Right kidney (tissue), 1 donor: ENCODE measurements at regions not wholly inside any gene's neighbourhood (a gene's known extent, or its start where the extent isn't known, plus 50 kb on each side); places are given as distances from the start of the nearest gene placed in this dataset.
A peak's percentile ranks its signal among the peaks of the same experiment; 100 is the strongest.
"Not testable (repeated sequence)": the region's sequence is repeated elsewhere in the genome, so short reads cannot be mapped to it uniquely, and the experiment has no call there.

Experiments used
- DNase-seq: peaks from one replicate; pipeline ENCODE4 v3.0.0-alpha.2; 2016

DNA sequence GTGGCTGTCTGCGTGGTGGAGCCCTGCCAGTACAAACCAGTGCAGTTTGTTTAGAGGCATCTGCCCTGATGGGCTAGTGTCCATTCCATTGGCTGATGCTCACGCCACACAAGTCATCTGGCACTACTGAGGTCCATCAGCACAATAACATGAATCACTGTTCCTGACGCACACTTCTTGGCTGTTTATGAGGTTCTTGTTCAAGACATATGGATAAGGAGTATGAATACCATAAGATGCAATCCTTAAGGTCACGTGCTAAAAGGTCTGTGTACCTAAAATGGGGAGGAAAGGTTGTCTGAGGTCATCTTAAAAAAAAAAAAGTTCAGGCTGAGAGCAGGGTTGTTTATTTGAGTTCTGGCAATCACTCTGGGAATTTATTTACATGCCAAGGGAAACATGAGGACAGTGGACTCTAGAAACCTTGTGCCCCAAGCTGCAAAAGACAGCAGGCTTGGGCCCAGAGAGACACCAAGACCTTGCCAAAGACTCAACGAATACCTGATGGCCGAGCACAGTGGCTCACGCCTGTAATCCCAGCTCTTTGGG is 54.1 kb upstream of the SHLD1 start:
- DNase-seq = no peak

DNA sequence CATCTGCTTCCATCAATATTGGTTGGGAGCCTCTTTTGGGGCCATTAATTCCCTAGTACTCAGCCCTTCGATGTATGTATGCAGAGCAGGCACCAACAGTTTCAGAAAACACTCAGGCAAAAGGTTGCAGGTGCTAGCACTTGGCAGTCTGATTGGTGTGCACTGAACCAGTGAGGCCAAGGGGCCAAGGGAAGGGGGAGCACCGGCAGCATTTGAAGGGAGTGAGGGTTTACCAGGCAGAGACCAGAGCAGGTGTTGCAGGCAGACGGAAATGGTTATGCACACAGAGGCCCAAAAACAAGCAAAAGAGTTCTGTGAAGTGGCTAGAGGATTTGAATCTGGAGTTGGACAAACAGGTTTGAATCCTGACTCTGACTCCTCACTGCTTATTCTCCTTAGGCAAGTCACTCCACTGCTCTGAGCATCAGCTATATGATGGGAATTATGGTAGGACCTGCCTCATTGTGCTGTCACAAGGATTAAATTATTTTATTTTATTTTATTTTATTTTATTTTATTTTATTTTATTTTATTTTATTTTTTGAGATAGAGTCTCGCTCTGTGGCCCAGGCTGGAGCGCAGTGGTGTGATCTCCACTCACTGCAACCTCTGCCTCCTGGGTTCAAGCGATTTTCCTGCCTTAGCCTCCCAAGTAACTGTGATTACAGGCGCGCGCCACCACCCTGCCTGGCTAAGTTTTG is 58.1 kb upstream of the SHLD1 start:
- peak; percentile 15 for DNase-seq

DNA sequence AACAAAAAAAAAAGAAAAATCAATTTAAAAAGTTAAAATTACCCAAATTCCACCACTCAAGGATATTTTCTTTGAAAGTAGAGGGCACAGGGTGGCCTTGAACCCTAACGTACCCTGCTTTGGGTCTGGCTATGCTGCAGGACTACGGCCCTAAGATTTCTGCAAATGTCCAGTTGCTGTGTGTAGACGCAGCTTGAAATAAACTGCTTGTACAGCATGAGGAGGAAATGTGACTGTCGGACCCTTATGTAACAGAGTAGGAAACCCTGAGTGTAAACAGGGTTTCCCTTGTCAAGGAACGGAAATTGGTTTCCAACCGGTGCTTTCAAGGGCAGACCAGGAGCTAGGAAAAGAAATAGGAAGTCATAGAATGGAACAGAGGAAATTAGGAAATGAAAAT is 60.7 kb upstream of the SHLD1 start:
- no peak for DNase-seq

DNA sequence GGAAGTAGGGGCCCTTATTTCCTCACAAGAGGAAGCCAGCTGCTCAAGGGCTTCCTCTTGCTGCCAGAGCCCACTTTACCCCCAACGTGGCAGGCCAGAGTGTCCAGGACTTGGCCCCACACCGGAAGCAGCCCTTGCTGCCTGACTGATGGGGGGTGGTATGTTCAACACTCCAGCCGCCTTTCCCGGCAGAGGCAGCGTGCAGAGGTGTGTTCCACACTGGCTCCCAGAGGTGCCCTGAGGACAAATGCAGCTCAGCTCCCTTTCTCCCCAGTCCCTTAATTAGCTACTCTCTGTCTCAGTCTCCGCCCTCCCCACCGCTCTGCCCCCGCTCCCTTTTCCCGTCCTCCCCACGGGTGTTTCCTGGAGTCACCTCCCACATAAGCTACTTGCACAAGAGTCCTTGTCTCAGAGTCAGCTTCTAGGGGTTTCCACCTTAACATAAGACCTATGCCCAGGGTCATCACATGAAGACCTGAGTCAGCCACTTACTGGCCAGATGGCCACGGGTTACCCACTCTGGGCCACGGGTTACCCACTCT is 61.7 kb upstream of the SHLD1 start:
- DNase-seq = no peak

DNA sequence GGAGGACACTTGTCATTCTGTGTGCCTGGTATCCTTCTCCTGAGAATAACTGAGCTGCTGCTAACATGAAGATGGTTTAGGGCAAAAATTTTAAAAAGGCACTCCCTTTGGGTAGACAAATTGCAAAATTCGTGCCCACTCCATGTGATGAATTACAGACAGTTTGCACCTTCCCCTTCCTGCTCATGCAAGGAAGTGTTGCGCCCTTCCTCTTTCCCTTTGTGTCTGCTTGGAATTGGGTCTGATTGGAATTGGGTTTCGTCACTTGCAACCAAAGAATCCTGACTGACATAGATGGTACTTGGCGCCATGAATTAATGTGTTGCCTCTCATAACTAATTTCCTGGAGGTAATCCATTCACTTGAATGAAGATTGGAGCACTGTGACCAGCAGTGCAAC is 62.3 kb upstream of the SHLD1 start:
- DNase-seq = no peak

DNA sequence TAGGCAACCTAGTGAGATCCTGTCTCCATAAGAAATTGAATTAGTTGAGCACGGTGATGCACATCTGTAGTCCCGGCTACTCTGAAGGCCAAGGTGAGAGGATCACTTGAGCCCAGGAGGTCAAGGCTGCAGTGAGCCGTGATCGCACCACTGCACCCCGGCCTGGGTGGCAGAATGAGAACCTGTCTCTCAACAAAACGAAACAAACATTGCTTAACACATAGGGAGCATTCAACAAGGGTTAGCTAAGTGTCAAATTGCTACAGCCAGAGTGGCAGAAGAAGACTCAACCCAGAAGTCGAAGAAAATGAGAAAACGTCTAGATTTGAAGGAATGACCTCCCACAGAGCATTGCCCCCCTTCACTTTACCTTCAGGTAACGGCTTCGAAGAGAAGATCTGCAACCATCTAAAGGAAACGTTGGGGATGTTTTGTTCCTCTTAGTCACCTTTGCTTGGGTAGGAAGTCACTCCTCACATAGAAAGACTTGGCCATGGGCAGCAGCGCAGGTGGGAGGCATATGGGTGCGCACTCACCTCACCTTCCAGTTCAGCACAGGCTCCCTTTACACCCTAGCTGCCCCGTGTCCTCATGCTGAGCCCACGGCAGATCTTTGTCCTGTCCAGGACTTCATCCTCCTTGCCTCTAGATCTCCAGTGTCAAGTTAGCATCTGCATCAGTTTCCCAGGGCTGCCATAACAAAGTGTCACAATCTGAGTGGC is 63.7 kb upstream of the SHLD1 start:
- DNase-seq = no peak

DNA sequence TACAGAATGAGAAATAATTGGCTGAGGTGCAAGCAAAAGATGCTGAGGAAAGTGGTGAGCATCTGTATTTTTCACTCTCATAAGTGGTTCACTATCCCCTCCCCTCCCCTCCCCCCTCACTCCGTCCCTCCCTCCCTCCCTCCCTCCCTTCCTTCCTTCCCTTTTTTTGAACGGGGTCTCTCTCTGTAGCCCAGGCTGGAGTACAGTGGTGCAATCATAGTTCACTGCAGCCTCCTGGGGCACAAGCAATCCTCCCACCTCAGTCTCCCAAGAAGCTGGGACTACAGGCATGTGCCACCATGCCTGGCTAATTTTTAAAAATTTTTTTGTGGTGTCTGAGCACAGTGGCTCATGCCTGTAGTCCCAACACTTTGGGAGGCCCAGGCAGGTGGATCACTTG is 67.6 kb upstream of the SHLD1 start:
- not testable (repeated sequence) for DNase-seq

DNA sequence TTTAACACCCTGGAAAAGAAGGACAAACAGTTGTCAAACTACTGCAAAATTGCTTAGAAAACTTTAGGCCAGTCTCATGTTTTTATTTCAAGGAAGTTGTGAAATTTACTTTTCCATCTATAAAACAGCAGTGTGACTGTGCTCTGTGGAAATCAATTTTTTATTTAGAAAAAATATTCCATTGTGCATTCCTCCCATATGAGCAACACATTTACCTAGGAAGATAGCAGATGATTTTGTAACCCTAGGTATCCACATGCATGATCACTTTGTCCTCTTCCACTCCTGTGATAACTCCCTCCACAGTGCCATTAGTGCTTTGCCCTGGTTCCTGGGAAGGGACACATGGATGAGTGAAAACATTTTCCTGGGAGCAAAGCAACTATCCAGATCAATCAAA is 69.4 kb upstream of the GPCPD1 start:
- DNase-seq = no peak

DNA sequence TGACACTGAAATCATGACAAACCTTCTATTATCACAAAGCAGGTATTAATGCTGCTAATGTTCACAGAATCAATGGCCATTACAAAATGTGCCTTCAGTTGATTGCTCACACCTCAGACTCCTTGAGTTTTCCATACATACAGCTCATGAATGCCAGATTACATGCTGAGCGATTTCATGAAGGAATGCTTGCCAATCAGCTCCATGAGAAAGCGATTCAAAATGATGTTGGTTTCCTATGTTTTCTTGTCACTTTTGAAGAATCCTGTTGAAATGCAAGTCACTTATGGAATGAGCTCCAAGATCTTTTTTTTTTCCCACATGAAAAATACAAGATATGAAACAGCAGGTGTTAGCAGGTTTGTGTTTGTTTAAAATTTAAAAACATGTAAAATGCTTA is 68.0 kb upstream of the GPCPD1 start:
- DNase-seq = no peak

DNA sequence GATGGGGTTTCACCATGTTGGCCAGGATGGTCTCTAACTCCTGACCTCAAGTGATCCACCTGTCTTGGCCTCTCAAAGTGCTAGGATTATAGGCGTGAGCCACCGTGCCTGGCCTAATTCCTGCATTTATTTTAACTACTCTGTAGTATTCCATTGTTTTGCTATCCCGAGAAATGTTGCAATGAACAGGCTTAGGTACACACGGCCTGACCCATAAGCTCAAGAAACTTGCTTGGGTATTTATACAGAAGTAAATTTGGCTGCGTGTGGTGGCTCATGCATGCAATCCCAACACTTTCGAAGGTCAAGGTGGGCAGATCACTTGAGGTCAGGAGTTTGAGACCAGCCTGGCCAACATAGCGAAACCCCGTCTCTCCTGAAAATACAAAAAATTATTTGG is 67.1 kb upstream of the GPCPD1 start:
- not testable (repeated sequence) for DNase-seq

DNA sequence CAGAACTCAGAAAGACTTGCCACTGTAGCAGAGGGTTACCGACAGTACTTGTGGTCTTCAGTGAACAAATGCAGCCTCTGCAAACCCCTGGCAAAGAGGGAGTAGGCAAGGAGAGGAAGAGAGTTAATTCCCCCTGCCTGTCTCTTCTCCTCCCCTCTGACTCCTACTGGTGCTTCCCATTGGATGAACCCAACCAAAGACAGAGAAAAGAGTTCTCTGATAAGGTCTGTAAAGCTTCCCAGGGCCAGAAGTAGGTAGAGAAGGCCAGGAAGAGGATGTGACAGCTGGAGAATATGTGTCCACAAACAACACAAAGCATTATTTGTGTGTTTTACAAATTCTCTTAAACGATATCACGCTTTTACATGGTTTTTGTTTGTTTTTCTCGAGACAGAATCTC is 66.6 kb upstream of the GPCPD1 start:
- no peak for DNase-seq

DNA sequence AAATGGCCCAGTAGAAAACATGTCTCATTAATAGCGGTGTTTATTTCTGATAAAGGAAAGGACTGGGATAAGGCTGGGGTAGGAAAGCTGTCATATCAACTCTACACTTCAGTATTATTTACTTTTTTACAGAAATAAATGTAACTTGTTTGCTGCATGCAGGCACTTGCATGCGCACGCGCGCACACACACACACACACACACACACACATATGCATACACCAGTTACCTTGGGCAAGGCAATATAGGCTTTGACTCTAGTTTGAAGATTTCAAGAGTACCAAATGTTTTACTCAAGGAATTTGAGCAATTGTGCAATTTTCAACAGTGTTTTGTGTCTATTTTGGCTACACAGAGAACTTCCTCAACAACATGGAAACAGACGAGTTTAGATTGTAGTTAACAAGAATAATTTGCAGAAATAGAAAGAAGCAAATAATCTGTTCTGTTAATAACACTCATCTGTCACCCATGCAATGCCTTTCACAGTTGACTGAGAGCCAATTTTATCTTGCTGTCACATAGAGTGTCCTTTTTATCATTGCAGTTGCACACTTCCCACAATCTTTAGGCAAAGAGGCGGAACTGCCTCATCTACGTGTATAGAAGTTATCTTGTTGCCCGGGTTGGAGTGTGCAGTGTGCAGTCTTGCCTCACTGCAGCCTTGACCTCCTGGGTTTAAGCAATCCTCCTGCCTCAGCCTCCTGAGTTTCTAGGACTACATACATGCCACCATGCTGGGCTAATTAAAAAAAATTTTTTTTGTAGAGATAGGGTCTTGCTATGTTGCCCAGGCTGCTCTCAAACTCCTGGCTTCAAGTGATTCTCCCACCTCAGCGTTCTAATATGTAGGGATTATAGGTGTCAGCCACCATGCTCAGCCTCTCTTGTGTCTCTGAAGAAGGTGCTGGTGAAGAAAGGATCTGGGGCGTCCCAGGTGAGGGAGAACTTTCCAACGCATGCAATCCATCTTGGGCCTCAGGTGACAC is 64.6 kb upstream of the GPCPD1 start:
- DNase-seq = no peak

DNA sequence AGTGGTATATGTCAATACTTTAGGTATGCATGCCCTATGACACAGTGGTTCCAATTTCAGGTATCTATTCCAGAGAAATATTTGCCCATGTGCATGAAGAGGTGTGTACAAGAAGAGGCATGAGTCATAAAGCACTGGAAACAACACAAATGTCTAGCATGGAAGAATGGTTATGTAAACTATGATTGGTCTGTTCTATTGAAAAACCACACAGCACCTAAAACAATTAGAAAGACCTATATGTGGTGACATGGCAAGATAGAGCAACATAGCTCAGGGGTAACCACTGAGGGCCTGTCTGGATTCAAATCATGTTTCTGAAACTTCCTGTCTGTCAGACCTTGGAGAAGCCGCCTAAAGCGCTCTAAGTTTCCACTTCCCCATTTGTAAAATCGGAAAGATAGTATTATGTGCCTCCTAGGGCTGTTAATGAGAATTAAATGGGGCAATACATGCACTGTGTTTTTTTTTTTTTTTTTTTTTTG is 63.4 kb upstream of the GPCPD1 start:
- no peak for DNase-seq

DNA sequence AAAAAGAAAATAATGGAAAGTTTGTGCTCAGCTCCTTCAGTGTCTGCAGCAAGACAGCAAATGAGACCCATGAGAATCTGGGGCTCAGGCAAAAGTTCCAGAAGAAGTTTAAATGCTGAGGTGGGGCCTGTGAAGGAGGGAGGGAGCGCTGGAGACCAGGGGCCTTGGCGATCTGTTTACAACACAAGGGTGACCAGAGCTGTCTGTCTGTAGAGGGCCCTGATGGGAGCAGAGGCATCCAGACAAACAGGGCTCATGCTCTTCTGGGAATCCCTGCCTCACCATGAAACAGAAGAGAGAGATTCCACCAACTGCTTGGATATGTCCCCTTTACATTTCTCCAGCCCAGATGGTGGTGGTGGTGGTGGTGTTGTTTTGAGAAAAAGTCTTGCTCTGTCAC is 60.1 kb upstream of the GPCPD1 start:
- DNase-seq = no peak

DNA sequence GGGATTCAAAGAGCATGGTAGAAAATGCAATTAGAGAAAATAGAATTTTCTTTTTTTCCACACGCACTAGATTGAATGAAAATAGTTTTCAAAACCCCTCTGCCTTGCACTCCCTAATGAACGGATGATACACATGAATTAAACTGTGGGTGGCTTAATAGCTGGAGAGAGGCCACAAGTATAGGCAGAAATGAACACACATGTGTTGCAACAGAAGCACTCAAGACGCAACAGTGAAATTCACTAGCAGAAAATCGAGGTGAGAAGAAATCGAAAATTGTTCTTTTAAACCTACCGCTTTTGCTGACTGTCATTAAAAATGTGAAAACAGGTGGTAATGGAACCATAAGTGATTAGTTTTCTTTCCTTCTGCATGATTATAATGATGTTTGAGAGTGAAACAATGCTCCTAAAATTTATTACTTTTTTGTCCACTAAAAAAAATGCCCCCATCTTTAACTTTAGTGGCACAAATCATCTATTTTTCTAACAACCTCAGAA is 59.3 kb upstream of the GPCPD1 start:
- no peak for DNase-seq

DNA sequence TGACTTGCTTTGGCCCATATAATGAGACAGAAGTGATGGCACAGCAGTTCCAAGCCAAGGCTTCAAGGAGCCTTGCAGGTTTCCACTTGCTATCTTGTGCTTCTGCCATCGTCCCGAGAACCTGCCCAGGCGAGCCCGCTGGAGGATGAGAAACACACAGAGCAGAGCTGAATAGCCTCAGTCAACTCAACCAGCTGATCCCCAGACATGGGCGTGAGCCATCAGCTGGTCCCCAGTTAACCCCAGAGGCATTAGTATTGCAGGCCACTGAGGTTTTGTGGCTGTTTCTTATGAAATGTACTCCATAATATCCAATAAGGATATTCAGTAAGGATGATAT is 57.7 kb upstream of the GPCPD1 start:
- DNase-seq = no peak

DNA sequence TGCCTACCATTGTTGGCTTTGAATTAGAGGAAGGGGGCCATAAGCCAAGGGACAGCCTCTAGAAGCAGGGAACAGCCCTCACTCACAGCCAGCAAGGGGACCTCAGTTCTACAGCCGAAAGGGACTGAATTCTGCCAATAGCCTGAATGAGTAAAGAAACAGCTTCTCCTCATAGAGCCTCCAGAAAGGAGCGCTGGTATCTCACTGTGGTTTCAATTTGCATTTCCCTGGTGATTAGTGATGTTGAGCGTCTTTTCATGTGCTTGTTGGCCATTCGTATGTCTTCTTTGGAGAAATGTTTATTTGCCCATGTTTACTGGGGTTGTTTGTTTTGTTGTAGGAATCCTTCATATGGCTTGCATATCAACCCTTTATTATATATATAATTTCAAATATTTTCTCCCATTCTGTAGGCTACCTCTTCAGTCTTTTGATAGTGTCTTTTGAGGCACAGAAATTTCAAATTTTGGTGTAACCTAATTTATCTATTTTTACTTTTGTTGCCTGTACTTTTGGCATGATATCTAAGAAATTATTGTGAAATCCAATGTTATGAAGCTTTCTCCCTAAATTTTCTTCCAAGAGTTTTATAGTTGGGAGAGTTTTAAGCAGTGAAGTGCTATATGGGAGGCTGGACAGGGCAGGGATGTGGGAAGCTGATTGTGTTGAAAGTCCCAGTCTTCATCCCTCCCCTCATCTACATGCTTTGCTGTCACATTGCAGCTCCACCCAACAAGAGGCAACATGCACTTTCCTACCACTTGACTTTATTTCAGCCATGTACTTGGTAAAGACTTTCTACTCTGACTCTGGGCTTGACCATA is 57.1 kb upstream of the GPCPD1 start:
- no peak for DNase-seq

DNA sequence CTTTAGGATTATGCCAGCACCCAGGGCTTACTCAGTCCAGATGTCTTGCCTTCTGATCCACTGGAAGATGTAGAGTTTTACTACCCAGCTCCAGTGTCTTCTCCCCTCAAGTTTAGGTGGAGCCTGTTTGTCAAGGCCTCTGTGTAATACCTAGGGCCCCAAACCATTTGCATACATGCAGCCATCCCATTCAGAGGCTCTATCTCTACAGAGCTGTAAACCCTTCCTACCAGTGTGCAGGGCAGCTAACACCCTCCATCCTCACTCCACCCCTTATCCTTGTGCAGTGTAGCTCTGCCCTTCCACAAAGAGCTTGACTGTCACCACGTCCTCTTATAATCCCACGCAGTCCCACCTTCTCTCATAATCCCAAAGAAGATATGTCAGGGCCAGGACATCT is 54.6 kb upstream of the GPCPD1 start:
- no peak for DNase-seq

DNA sequence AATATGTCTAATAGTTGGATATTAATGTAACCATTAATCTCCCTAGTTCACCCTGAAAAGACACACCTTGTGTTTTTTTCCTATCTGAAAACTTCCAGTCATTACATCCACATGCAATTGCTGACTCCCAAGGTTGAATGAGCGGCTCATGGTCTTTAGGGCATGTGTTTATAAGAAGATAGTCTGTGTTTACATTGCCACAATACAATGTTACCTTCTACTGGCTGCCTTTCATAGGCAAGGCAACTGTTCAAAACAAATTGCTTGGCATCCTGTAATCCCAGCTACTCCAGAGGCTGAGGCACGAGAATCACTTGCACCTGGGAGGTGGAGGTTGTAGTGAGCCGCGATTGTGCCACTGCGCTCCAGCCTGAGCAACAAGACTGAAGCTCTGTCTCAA is 52.6 kb upstream of the GPCPD1 start:
- no peak for DNase-seq

DNA sequence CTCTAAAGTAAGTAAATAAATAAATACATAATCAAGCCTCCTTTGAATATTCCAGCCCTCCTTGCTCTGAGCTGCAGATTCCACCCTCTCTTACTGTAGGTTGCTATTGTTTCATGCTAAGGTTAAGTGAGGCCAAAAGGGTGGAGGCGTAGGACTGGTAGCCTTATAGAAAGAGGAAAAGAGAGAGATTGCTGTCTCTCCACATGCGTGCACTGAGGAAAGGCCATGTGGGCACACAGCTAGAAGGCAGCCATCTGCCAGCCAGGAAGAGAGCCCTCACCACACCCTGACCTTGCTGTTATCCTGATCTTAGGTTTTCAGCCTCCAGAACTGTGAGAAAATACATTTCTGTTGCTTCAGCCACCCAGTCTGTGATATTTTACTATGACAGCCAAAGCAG is 52.0 kb upstream of the GPCPD1 start:
- DNase-seq = no peak

DNA sequence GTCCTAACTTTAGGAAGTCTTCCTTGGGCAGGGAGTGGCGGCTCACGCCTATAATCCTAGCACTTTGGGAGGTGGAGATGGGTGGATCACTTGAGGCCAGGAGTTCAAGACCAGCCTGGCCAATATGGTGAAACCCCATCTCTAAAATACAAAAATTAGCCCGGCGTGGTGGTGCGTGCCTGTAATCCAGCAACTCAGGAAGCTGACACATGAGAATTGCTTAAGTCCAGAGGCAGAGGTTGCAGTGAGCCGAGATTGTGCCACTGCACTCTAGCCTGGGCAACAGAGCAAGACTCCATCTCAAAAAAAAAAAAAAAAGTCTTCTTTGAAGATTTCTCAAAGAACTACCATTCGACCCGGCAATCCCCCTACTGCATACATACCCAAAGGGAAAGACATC is 50.0 kb upstream of the GPCPD1 start:
- not testable (repeated sequence) for DNase-seq
